GM12878 (cell line): ENCODE measurements at regions not wholly inside any gene's neighbourhood (a gene's known extent, or its start where the extent isn't known, plus 50 kb on each side); places are given as distances from the start of the nearest gene placed in this dataset.

Source experiments
- ATAC-seq: fragments of 200-7000 bp; cut with Tn5 transposase; 3 replicates; pipeline ENCODE4 v1.9.1; 2020; ENCODE audit warnings: mild to moderate bottlenecking, moderate library complexity
- BruUV-seq: library from RNA; stranded (reverse); fragments of 400-500 nt; replicated peaks from 2 replicates; lab custom pipeline; 2021; lab: Mats Ljungman, UMichigan
- CTCF ChIA-PET: fragments of 300-600 bp; sonication (Branson Sonifier 250); formaldehyde crosslinking; extraction: SDS; loops from one replicate; lab custom pipeline; 2021; ENCODE audit warnings: inconsistent platforms; lab: Yijun Ruan, JAX
- POLR2A ChIA-PET: fragments of 350-600 bp; formaldehyde crosslinking; extraction: SDS; loops from one replicate; lab custom pipeline; 2021; ENCODE audit warnings: inconsistent platforms; lab: Charles Lee
- RAD21 ChIA-PET: fragments of 300-600 bp; sonication (Branson Sonifier 250); formaldehyde crosslinking; loops from one replicate; lab custom pipeline; 2023; ENCODE audit warnings: antibody characterized with exemption; ENCODE audit not compliant: unreplicated experiment; lab: Charles Lee
- SMC1A ChIA-PET: fragments of 300-600 bp; sonication (Branson Sonifier 250); formaldehyde crosslinking; loops from one replicate; lab custom pipeline; 2023; ENCODE audit not compliant: unreplicated experiment, uncharacterized antibody; lab: Charles Lee
- DNase-seq: peaks from one replicate; pipeline ENCODE4 v3.0.0-alpha.2; 2011; ENCODE audit warnings: low read depth, low spot score
- FAIRE-seq: peaks from 3 replicates; lab custom pipeline; 2011; peaks lifted over from hg19 to GRCh38; lab: Jason Lieb, UNC
- H2AFZ ChIP-seq: 2 replicates; pipeline ENCODE4 v1.6.0; 2011; ENCODE audit warnings: low read depth, low read length, control low read depth; ENCODE audit not compliant: control insufficient read depth
- H3K27ac ChIP-seq: 2 replicates; pipeline ENCODE4 v1.5.1; 2011; ENCODE audit warnings: control low read depth; ENCODE audit not compliant: control insufficient read depth, insufficient read depth
- H3K27me3 ChIP-seq, 2 experiments: replicated peaks in 1 of 2; 2 replicates each; pipeline versions ENCODE4 v1.6.0 to v1.6.1; 2011; ENCODE audit warnings: low read length in 1 of 2; ENCODE audit not compliant: control insufficient read depth in 2 of 2, insufficient read depth in 2 of 2
- H3K36me3 ChIP-seq, 2 experiments: 2 replicates each; pipeline ENCODE4 v1.5.1; 2011; ENCODE audit warnings: low read length in 1 of 2; ENCODE audit not compliant: control insufficient read depth in 2 of 2, insufficient read depth in 2 of 2
- H3K4me1 ChIP-seq: 2 replicates; pipeline ENCODE4 v1.6.1; 2011; ENCODE audit warnings: mild to moderate bottlenecking, low read length, moderate library complexity, mixed read lengths; ENCODE audit not compliant: control insufficient read depth, insufficient read depth
- H3K4me2 ChIP-seq: 2 replicates; pipeline ENCODE4 v1.6.0; 2011; ENCODE audit warnings: control low read depth; ENCODE audit not compliant: control insufficient read depth, insufficient read depth
- H3K4me3 ChIP-seq: fragments of 200-600 bp; sonication (generic); 2 replicates; pipeline ENCODE4 v1.5.1; 2016
- H3K79me2 ChIP-seq: 2 replicates; pipeline ENCODE4 v1.6.0; 2011; ENCODE audit warnings: low read length; ENCODE audit not compliant: control insufficient read depth, insufficient read depth
- H3K9ac ChIP-seq: 2 replicates; pipeline ENCODE4 v1.8.0; 2011; ENCODE audit warnings: low read length, control low read depth, mixed read lengths; ENCODE audit not compliant: control insufficient read depth, insufficient read depth
- H3K9me3 ChIP-seq: replicated peaks from 3 replicates; pipeline ENCODE4 v1.5.1; 2011; ENCODE audit warnings: mild to moderate bottlenecking, low read length; ENCODE audit not compliant: control insufficient read depth, insufficient read depth
- H4K20me1 ChIP-seq: 2 replicates; pipeline ENCODE4 v1.6.0; 2011; ENCODE audit not compliant: control insufficient read depth, insufficient read depth
- BCL11A ChIP-seq: IDR thresholded peaks from 2 replicates; pipeline ENCODE4 v1.6.1; 2011; ENCODE audit warnings: low read depth, low read length
- CREB1 ChIP-seq: IDR thresholded peaks from 2 replicates; pipeline ENCODE4 v1.6.1; 2012; ENCODE audit warnings: low read depth, mild to moderate bottlenecking, inconsistent platforms
- ESRRA ChIP-seq: IDR thresholded peaks from 2 replicates; pipeline ENCODE4 v1.6.1; 2012; ENCODE audit warnings: mild to moderate bottlenecking, low read length, improper control_type of control experiment
- HCFC1 ChIP-seq: fragments of 150-350 bp; IDR thresholded peaks from 2 replicates; pipeline ENCODE4 v1.6.1; 2014; ENCODE audit warnings: low read length
- JUNB ChIP-seq: IDR thresholded peaks from 2 replicates; pipeline ENCODE4 v1.6.1; 2016; ENCODE audit warnings: antibody characterized with exemption, mild to moderate bottlenecking
- MXI1 ChIP-seq: fragments of 150-350 bp; IDR thresholded peaks from 2 replicates; pipeline ENCODE4 v1.6.1; 2011; ENCODE audit warnings: low read depth, mild to moderate bottlenecking, inconsistent platforms, low read length, improper control_type of control experiment
- NRF1 ChIP-seq: conservative IDR thresholded peaks from 2 replicates; pipeline ENCODE4 v1.6.1; 2011; ENCODE audit warnings: mild to moderate bottlenecking, low read depth, low read length, improper control_type of control experiment
- SMAD1 ChIP-seq: fragments of 450-650 bp; IDR thresholded peaks from 2 replicates; pipeline ENCODE4 v1.6.1; 2018; ENCODE audit warnings: mild to moderate bottlenecking, low read depth; ENCODE audit not compliant: partially characterized antibody
- TAF1 ChIP-seq: IDR thresholded peaks from 2 replicates; pipeline ENCODE4 v1.6.1; 2011; ENCODE audit warnings: mild to moderate bottlenecking, low read depth, low read length, borderline replicate concordance
- TARDBP ChIP-seq: IDR thresholded peaks from 2 replicates; pipeline ENCODE4 v1.6.1; 2016; ENCODE audit warnings: borderline replicate concordance
- TCF12 ChIP-seq: IDR thresholded peaks from 2 replicates; pipeline ENCODE4 v1.6.1; 2011; ENCODE audit warnings: low read depth, mild to moderate bottlenecking, low read length
- ZBED1 ChIP-seq: IDR thresholded peaks from 2 replicates; pipeline ENCODE4 v1.6.1; 2016; ENCODE audit warnings: borderline replicate concordance
- ZNF207 ChIP-seq: fragments of 450-650 bp; IDR thresholded peaks from 2 replicates; pipeline ENCODE4 v1.6.1; 2014; ENCODE audit warnings: antibody characterized with exemption, mild to moderate bottlenecking, borderline replicate concordance
- WGBS: methylation state at CpG from one replicate; pipeline ENCODE4 v1.1.6; 2016; ENCODE audit warnings: low lambda C conversion rate; ENCODE audit not compliant: insufficient replicate concordance, insufficient coverage; ENCODE audit errors: missing lambda C conversion rate; 5-methylcytosine and 5-hydroxymethylcytosine counted together
- in situ Hi-C: fragments of 300-500 bp; cut with MboI; formaldehyde crosslinking; loops from 9 replicates; pipeline ENCODE4 v1.14.3; 2018; ENCODE audit warnings: mixed read lengths
- intact Hi-C: fragments of 100-400 bp; cut with micrococcal nuclease; formaldehyde crosslinking; loops from one replicate; pipeline ENCODE4 v1.14.2; 2022; ENCODE audit not compliant: unreplicated experiment
- TF ChIP-seq, protein P1 (sequence below): IDR thresholded peaks from 2 replicates; pipeline ENCODE4 v1.6.1; 2011; ENCODE audit warnings: borderline replicate concordance, low read depth, mild to moderate bottlenecking, moderate library complexity, low read length; ENCODE audit not compliant: insufficient read depth, poor library complexity, severe bottlenecking
- TF ChIP-seq, protein P2 (sequence below): IDR thresholded peaks from 2 replicates; pipeline ENCODE4 v1.6.1; 2011; ENCODE audit warnings: borderline replicate concordance, low read depth, mild to moderate bottlenecking, moderate library complexity, mixed read lengths, low read length; ENCODE audit not compliant: insufficient read depth; ENCODE audit errors: extremely low read length
- TF ChIP-seq, protein P3 (sequence below): fragments of 450-650 bp; IDR thresholded peaks from 2 replicates; pipeline ENCODE4 v1.6.1; 2017; ENCODE audit warnings: borderline replicate concordance
- TF ChIP-seq, protein P4 (sequence below): IDR thresholded peaks from 2 replicates; pipeline ENCODE4 v1.6.1; 2012; ENCODE audit warnings: low read length, inconsistent platforms

DNA sequence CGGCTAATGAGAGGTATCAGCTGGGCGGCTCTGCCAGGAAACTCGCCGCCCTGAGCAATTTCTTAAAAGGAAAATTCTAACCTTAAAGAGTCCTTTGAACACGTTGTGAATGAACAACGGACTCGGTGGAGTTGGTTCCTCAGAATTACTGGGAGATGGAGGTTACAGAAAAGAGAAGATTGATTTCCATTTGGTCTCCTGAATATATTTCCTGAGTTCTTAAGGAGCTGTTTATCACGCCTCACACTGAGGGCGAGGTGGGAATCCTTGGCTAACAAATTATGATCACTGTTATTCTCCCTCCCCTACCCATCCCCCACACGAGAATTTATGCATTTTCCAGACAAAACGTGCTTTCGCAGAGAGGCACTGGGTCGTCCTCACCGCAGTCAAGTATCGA lies 194.5 kb upstream of the C14orf180 start:
- CTCF ChIA-PET = interaction anchor here (1.1 kb wide), 1 partner anchor 36 kb away, joined by 3 read pairs; no protein-coding TSS in a partner anchor
- Histone ChIP-seq H3K4me1 (no peaks in the 10 kb centered on the region; the same call in 1 of the 2 replicates), H3K4me2 (no peak overlapping the region), H2AFZ (no peak overlapping the region), H4K20me1 (no peaks in the 10 kb centered on the region), H3K9me3 (peaks cover 1% of the 10 kb centered on the region; the same call in 1 of the 3 replicates), H3K4me3 (no peak overlapping the region), H3K9ac (no peak overlapping the region), H3K79me2 (no peaks in the 10 kb centered on the region), H3K36me3 (no peaks in the 10 kb centered on the region), H3K27me3 (0 out of 4 replicates have a peak, but pooled peaks cover 0 to 2% of the 10 kb centered on the region in 2 experiments), H3K27ac (no peak overlapping the region)
- no TSS peak for BruUV-seq
- no peak for FAIRE-seq
- DNase-seq = no peak
- SMC1A ChIA-PET = interaction anchor here (0.9 to 1.5 kb wide), 2 partner anchors 9 to 41 kb away, joined by 3 read pairs; no protein-coding TSS in a partner anchor
- POLR2A ChIA-PET = no interaction called here
- ATAC-seq = no peak
- intact Hi-C loops = no loop called here
- no peak for TF ChIP-seq HCFC1
- TF ChIP-seq, protein P1, sequence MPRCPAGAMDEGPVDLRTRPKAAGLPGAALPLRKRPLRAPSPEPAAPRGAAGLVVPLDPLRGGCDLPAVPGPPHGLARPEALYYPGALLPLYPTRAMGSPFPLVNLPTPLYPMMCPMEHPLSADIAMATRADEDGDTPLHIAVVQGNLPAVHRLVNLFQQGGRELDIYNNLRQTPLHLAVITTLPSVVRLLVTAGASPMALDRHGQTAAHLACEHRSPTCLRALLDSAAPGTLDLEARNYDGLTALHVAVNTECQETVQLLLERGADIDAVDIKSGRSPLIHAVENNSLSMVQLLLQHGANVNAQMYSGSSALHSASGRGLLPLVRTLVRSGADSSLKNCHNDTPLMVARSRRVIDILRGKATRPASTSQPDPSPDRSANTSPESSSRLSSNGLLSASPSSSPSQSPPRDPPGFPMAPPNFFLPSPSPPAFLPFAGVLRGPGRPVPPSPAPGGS = no peak
- TF ChIP-seq BCL11A = no peak
- no peak for TF ChIP-seq ESRRA
- TF ChIP-seq, protein P2, sequence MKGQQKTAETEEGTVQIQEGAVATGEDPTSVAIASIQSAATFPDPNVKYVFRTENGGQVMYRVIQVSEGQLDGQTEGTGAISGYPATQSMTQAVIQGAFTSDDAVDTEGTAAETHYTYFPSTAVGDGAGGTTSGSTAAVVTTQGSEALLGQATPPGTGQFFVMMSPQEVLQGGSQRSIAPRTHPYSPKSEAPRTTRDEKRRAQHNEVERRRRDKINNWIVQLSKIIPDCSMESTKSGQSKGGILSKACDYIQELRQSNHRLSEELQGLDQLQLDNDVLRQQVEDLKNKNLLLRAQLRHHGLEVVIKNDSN = no peak
- TF ChIP-seq TARDBP = no peak
- no peak for TF ChIP-seq SMAD1
- TF ChIP-seq TAF1 = no peak
- TF ChIP-seq NRF1 = no peak
- no peak for TF ChIP-seq CREB1
- TF ChIP-seq JUNB = no peak
- TF ChIP-seq MXI1 = no peak
- TF ChIP-seq ZNF207 = no peak
- TF ChIP-seq TCF12 = no peak
- no peak for TF ChIP-seq ZBED1
- TF ChIP-seq, protein P3, sequence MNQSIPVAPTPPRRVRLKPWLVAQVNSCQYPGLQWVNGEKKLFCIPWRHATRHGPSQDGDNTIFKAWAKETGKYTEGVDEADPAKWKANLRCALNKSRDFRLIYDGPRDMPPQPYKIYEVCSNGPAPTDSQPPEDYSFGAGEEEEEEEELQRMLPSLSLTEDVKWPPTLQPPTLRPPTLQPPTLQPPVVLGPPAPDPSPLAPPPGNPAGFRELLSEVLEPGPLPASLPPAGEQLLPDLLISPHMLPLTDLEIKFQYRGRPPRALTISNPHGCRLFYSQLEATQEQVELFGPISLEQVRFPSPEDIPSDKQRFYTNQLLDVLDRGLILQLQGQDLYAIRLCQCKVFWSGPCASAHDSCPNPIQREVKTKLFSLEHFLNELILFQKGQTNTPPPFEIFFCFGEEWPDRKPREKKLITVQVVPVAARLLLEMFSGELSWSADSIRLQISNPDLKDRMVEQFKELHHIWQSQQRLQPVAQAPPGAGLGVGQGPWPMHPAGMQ = no peak
- TF ChIP-seq, protein P4, sequence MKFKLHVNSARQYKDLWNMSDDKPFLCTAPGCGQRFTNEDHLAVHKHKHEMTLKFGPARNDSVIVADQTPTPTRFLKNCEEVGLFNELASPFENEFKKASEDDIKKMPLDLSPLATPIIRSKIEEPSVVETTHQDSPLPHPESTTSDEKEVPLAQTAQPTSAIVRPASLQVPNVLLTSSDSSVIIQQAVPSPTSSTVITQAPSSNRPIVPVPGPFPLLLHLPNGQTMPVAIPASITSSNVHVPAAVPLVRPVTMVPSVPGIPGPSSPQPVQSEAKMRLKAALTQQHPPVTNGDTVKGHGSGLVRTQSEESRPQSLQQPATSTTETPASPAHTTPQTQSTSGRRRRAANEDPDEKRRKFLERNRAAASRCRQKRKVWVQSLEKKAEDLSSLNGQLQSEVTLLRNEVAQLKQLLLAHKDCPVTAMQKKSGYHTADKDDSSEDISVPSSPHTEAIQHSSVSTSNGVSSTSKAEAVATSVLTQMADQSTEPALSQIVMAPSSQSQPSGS = no peak
- TF ChIP-seq, all 136 proteins: peak for 0
- 58% methylated on average over 15 of the region's 15 CpGs for WGBS
- RAD21 ChIA-PET = no interaction called here
- in situ Hi-C loops = no loop called here
